Ascending aorta (tissue), 2 donors: ENCODE measurements at regions not wholly inside any gene's neighbourhood (a gene's known extent, or its start where the extent isn't known, plus 50 kb on each side); places are given as distances from the start of the nearest gene placed in this dataset.

ENCODE experiments used
- DNase-seq, 2 donors: peaks; one replicate each; pipeline ENCODE4 v3.0.0-alpha.2; 2019; ENCODE audit warnings: low spot score in 2 of 2
- H3K27ac ChIP-seq, 2 donors: fragments of 200-600 bp; sonication (generic); one replicate each; pipeline ENCODE4 v1.5.1; 2016 to 2017; ENCODE audit warnings: mild to moderate bottlenecking in 1 of 2
- H3K27me3 ChIP-seq: fragments of 200-600 bp; sonication (generic); one replicate; pipeline ENCODE4 v1.5.1; 2017
- H3K36me3 ChIP-seq, 2 donors: fragments of 200-600 bp; sonication (generic); one replicate each; pipeline ENCODE4 v1.5.1; 2016
- H3K4me1 ChIP-seq, 2 donors: fragments of 200-600 bp; sonication (generic); one replicate each; pipeline ENCODE4 v1.5.1; 2016 to 2017; ENCODE audit warnings: mild to moderate bottlenecking in 1 of 2
- H3K4me3 ChIP-seq, 2 donors: fragments of 200-600 bp; sonication (generic); one replicate each; pipeline ENCODE4 v1.5.1; 2016 to 2017; ENCODE audit warnings: mild to moderate bottlenecking in 1 of 2
- H3K9me3 ChIP-seq, 2 donors: fragments of 200-600 bp; sonication (generic); one replicate each; pipeline ENCODE4 v1.5.1; 2016
- intact Hi-C: fragments of 100-400 bp; cut with DNase I; formaldehyde crosslinking; loops from one replicate; pipeline ENCODE4 v1.15.1; 2023
- TF ChIP-seq, protein P1 (sequence below), 3 experiments: fragments of 200-600 bp in 2 of 3; fragments of 450-650 bp in 1 of 3; sonication (generic) in 2 of 3; IDR thresholded peaks; one replicate each; pipeline ENCODE4 v1.5.1; 2016 to 2019; ENCODE audit warnings: antibody characterized with exemption in 3 of 3, mild to moderate bottlenecking in 1 of 3, moderate library complexity in 1 of 3

- no peak overlapping the region for H3K27ac ChIP-seq
- DNase-seq: no peak
- H3K27me3 ChIP-seq: no peaks in the 10 kb centered on the region
- no peaks in the 10 kb centered on the region for H3K4me1 ChIP-seq
- H3K9me3 ChIP-seq: no peaks in the 10 kb centered on the region
- intact Hi-C loops: no loop called here
- H3K4me3 ChIP-seq: no peak overlapping the region
- TF ChIP-seq, protein P1, sequence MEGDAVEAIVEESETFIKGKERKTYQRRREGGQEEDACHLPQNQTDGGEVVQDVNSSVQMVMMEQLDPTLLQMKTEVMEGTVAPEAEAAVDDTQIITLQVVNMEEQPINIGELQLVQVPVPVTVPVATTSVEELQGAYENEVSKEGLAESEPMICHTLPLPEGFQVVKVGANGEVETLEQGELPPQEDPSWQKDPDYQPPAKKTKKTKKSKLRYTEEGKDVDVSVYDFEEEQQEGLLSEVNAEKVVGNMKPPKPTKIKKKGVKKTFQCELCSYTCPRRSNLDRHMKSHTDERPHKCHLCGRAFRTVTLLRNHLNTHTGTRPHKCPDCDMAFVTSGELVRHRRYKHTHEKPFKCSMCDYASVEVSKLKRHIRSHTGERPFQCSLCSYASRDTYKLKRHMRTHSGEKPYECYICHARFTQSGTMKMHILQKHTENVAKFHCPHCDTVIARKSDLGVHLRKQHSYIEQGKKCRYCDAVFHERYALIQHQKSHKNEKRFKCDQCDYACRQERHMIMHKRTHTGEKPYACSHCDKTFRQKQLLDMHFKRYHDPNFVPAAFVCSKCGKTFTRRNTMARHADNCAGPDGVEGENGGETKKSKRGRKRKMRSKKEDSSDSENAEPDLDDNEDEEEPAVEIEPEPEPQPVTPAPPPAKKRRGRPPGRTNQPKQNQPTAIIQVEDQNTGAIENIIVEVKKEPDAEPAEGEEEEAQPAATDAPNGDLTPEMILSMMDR (IDR thresholded peaks at IDR 0.05): no peak
- no peaks in the 10 kb centered on the region for H3K36me3 ChIP-seq
These were observed 97.7 kb upstream of the ZPBP start for GRCh38 chr7:50190776-50191175.

GRCh38 chr7:50189371-50189770 is 96.3 kb upstream of the ZPBP start:
- Histone ChIP-seq H3K27ac (no peak overlapping the region), H3K4me1 (no peaks in the 10 kb centered on the region), H3K9me3 (no peaks in the 10 kb centered on the region), H3K4me3 (no peak overlapping the region), H3K27me3 (no peaks in the 10 kb centered on the region), H3K36me3 (no peaks in the 10 kb centered on the region)
- intact Hi-C loops: no loop called here
- TF ChIP-seq, protein P1 (IDR thresholded peaks at IDR 0.05): no peak
- DNase-seq: no peak

- no peak for DNase-seq
- intact Hi-C loops: no loop called here
- H3K36me3 ChIP-seq: no peaks in the 10 kb centered on the region
These were observed 93.1 kb upstream of the ZPBP start for GRCh38 chr7:50185951-50186682.

GRCh38 chr7:50185208-50185607 is 92.2 kb upstream of the ZPBP start:
- TF ChIP-seq, protein P1 (IDR thresholded peaks at IDR 0.05): no peak
- Histone ChIP-seq H3K27me3 (no peaks in the 10 kb centered on the region), H3K27ac (no peak overlapping the region), H3K36me3 (no peaks in the 10 kb centered on the region), H3K4me3 (no peak overlapping the region), H3K4me1 (no peaks in the 10 kb centered on the region), H3K9me3 (no peaks in the 10 kb centered on the region)
- intact Hi-C loops: no loop called here
- DNase-seq: no peak

More at GRCh38 chr7:50185951-50186682, 93.1 kb upstream of the ZPBP start:
- no peak overlapping the region for H3K4me3 ChIP-seq
- no peak overlapping the region for H3K27ac ChIP-seq
- no peaks in the 10 kb centered on the region for H3K9me3 ChIP-seq
- no peaks in the 10 kb centered on the region for H3K4me1 ChIP-seq
- TF ChIP-seq, protein P1 (IDR thresholded peaks at IDR 0.05): no peak
- H3K27me3 ChIP-seq: no peaks in the 10 kb centered on the region

DNA sequence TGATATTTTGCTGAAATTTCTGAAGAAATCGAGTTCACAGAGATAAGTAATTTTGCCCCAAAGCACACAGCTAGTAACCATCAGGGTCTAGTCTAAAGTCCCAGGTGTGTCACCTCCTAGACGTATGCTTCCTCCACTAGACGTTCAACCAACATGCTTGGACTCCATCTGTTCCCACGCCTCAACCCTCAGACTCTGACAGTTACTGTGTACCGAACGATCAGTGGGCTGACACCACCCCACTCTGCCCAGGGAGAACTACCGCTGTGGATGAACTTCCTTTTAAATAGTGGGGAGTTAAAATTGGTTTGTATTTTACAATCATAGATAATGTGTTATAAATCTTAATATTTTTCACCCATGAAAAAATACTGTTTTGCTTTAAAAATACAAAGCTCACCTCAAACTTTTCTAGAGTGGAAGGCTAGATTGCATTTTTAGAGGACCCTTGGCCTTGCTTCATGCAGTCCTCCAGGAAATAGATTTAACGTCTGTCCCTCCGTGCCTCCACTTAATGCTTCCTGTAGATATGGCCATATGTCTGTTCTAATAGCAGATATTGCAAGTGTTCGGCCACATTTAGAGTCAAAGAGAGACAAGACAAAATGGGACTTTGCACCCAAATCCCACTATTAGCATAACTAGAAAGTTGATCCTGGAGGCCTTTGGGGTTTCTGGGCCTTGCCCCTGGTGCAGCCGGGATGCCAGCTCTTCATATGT is 91.4 kb upstream of the ZPBP start:
- no peaks in the 10 kb centered on the region for H3K36me3 ChIP-seq
- intact Hi-C loops: no loop called here
- TF ChIP-seq, protein P1 (IDR thresholded peaks at IDR 0.05): no peak
- H3K27ac ChIP-seq: no peak overlapping the region
- H3K4me3 ChIP-seq: no peak overlapping the region
- H3K9me3 ChIP-seq: no peaks in the 10 kb centered on the region
- DNase-seq: no peak
- H3K27me3 ChIP-seq: no peaks in the 10 kb centered on the region
- no peaks in the 10 kb centered on the region for H3K4me1 ChIP-seq
